Cardiac muscle cell (in vitro differentiated cells and primary cell): ENCODE measurements at regions not wholly inside any gene's neighbourhood (a gene's known extent, or its start where the extent isn't known, plus 50 kb on each side); places are given as distances from the start of the nearest gene placed in this dataset.
"Not testable (repeated sequence)": the region's sequence is repeated elsewhere in the genome, so short reads cannot be mapped to it uniquely, and the experiment has no call there.

Experiments used
- DNase-seq, 2 donors: peaks; one replicate each; pipeline versions ENCODE4 v3.0.0 to v3.0.0-alpha.2; 2010 to 2017; ENCODE audit warnings: low read depth in 1 of 2, low spot score in 1 of 2
- H3K27ac ChIP-seq: fragments of 200-600 bp; sonication (generic); 2 replicates; pipeline ENCODE4 v1.5.1; 2016
- H3K27me3 ChIP-seq: fragments of 200-600 bp; sonication (generic); 2 replicates; pipeline ENCODE4 v1.6.0; 2016; ENCODE audit warnings: control low read depth
- H3K36me3 ChIP-seq: fragments of 200-600 bp; sonication (generic); 2 replicates; pipeline ENCODE4 v1.5.1; 2016; ENCODE audit warnings: control low read depth
- H3K4me1 ChIP-seq: fragments of 200-600 bp; sonication (generic); 2 replicates; pipeline ENCODE4 v1.8.1; 2017; ENCODE audit warnings: low read depth, mild to moderate bottlenecking, mixed run types
- H3K4me3 ChIP-seq: fragments of 200-600 bp; sonication (generic); 2 replicates; pipeline ENCODE4 v1.5.1; 2016; ENCODE audit warnings: mild to moderate bottlenecking
- H3K9me3 ChIP-seq: fragments of 200-600 bp; sonication (generic); 2 replicates; pipeline ENCODE4 v1.5.1; 2017; ENCODE audit warnings: low read depth, mild to moderate bottlenecking, control low read depth
- CTCF ChIP-seq: IDR thresholded peaks from 2 replicates; pipeline ENCODE4 v1.5.1; 2012; ENCODE audit warnings: low read depth, mild to moderate bottlenecking, low read length

- Histone ChIP-seq H3K4me3 (no peak overlapping the region), H3K9me3 (no peaks in the 10 kb centered on the region), H3K36me3 (no peaks in the 10 kb centered on the region), H3K4me1 (peaks cover 10% of the 10 kb centered on the region), H3K27ac (no peak overlapping the region), H3K27me3 (no peaks in the 10 kb centered on the region)
- DNase-seq: no peak
- no peak for TF ChIP-seq CTCF
Observed at GRCh38 chr5:92662741-92663140, 918.3 kb downstream of the NR2F1-AS1 start.

- no peaks in the 10 kb centered on the region for H3K27me3 ChIP-seq
- no peak for DNase-seq
- H3K9me3 ChIP-seq: no peaks in the 10 kb centered on the region
- H3K36me3 ChIP-seq: no peaks in the 10 kb centered on the region
- H3K4me1 ChIP-seq: peaks cover 10% of the 10 kb centered on the region
- H3K4me3 ChIP-seq: no peak overlapping the region
- H3K27ac ChIP-seq: no peak overlapping the region
- no peak for TF ChIP-seq CTCF
Observed at GRCh38 chr5:92659246-92659645, 921.8 kb downstream of the NR2F1-AS1 start.

- not testable (repeated sequence) for H3K4me1 ChIP-seq, DNase-seq, H3K27ac ChIP-seq, H3K36me3 ChIP-seq, H3K9me3 ChIP-seq, H3K27me3 ChIP-seq, H3K4me3 ChIP-seq
Observed at GRCh38 chr5:92654601-92655000, 926.4 kb downstream of the NR2F1-AS1 start.

- Histone ChIP-seq H3K4me3 (no peak overlapping the region), H3K4me1 (no peaks in the 10 kb centered on the region), H3K27me3 (no peaks in the 10 kb centered on the region), H3K9me3 (no peaks in the 10 kb centered on the region), H3K27ac (no peak overlapping the region), H3K36me3 (no peaks in the 10 kb centered on the region)
- DNase-seq: no peak
- TF ChIP-seq CTCF: no peak
Observed at GRCh38 chr5:92653730-92654461, 927.1 kb downstream of the NR2F1-AS1 start.

- H3K4me3 ChIP-seq: no peak overlapping the region
- no peaks in the 10 kb centered on the region for H3K9me3 ChIP-seq
- no peaks in the 10 kb centered on the region for H3K27me3 ChIP-seq
- no peak overlapping the region for H3K27ac ChIP-seq
- DNase-seq: peak in 1 of 2 donors; percentile 2
- no peaks in the 10 kb centered on the region for H3K36me3 ChIP-seq
- no peak for TF ChIP-seq CTCF
- H3K4me1 ChIP-seq: no peaks in the 10 kb centered on the region
Observed at GRCh38 chr5:92652756-92653155, 928.3 kb downstream of the NR2F1-AS1 start.

- Histone ChIP-seq H3K36me3 (no peaks in the 10 kb centered on the region), H3K9me3 (no peaks in the 10 kb centered on the region), H3K4me3 (no peak overlapping the region), H3K27ac (peak overlapping the region; percentile 50), H3K4me1 (peaks cover 53% of the 10 kb centered on the region), H3K27me3 (no peaks in the 10 kb centered on the region)
- no peak for TF ChIP-seq CTCF
- peak; percentile 17 to 54 for DNase-seq
Observed at GRCh38 chr5:92644266-92644886, 936.6 kb downstream of the NR2F1-AS1 start.
